Upper lobe of left lung (tissue), 6 donors: ENCODE measurements at regions not wholly inside any gene's neighbourhood (a gene's known extent, or its start where the extent isn't known, plus 50 kb on each side); places are given as distances from the start of the nearest gene placed in this dataset.

Source experiments
- ATAC-seq, 2 donors: fragments of 200-7000 bp; cut with Tn5 transposase; one replicate each; pipeline ENCODE4 v1.9.1; 2022; ENCODE audit warnings: mild to moderate bottlenecking in 2 of 2, moderate library complexity in 2 of 2; ENCODE audit not compliant: low FRiP score in 2 of 2
- DNase-seq, 2 donors: peaks; one replicate each; pipeline ENCODE4 v3.0.0-alpha.2; 2019 to 2020
- H3K27ac ChIP-seq, 4 donors: fragments of 200-600 bp; sonication (generic); one replicate each; pipeline ENCODE4 v1.5.1; 2016 to 2019
- H3K27me3 ChIP-seq, 4 donors: fragments of 200-600 bp; sonication (generic); one replicate each; pipeline ENCODE4 v1.5.1; 2017 to 2019
- H3K36me3 ChIP-seq, 4 donors: fragments of 200-600 bp; sonication (generic); one replicate each; pipeline ENCODE4 v1.5.1; 2016 to 2019
- H3K4me1 ChIP-seq, 4 donors: fragments of 200-600 bp; sonication (generic); one replicate each; pipeline ENCODE4 v1.5.1; 2018 to 2019
- H3K4me3 ChIP-seq, 4 donors: fragments of 200-600 bp; sonication (generic); one replicate each; pipeline ENCODE4 v1.5.1; 2017 to 2019; ENCODE audit warnings: mild to moderate bottlenecking in 2 of 4, moderate library complexity in 1 of 4
- H3K9me3 ChIP-seq, 4 donors: fragments of 200-600 bp; sonication (generic); one replicate each; pipeline ENCODE4 v1.5.1; 2018 to 2019
- CTCF ChIP-seq, 6 experiments: fragments of 450-650 bp in 4 of 6; fragments of 200-600 bp in 2 of 6; sonication (generic) in 2 of 6; IDR thresholded peaks; one replicate each; pipeline ENCODE4 v1.5.1; 2016 to 2019; ENCODE audit warnings: antibody characterized with exemption in 6 of 6
- EP300 ChIP-seq, 4 donors: sonication (generic); formaldehyde crosslinking; IDR thresholded peaks; one replicate each; pipeline ENCODE4 v1.5.1; 2017; ENCODE audit warnings: antibody characterized with exemption in 4 of 4, control low read depth in 2 of 4
- POLR2A ChIP-seq, 4 donors: fragments of 450-650 bp; IDR thresholded peaks; one replicate each; pipeline ENCODE4 v1.5.1; 2016 to 2017; ENCODE audit warnings: antibody characterized with exemption in 4 of 4, mild to moderate bottlenecking in 2 of 4
- POLR2AphosphoS5 ChIP-seq, 2 donors: sonication (generic); formaldehyde crosslinking; IDR thresholded peaks; one replicate each; pipeline ENCODE4 v1.5.1; 2017; ENCODE audit warnings: antibody characterized with exemption in 2 of 2
- WGBS, 2 donors: methylation state at CpG; one replicate each; pipeline ENCODE4 v1.1.5; 2017 to 2018; 5-methylcytosine and 5-hydroxymethylcytosine counted together
- donor health status: DM: no; HTN: no; CAD: no; lungs with moderate emphysema.
- donor health status: DM: no; HTN: yes; CAD: no; lungs with severe emphysema.

GRCh38 chr13:72218966-72219365, 352.0 kb upstream of the DACH1 start:
- TF ChIP-seq POLR2AphosphoS5 (IDR thresholded peaks at IDR 0.05) (no peak), EP300 (IDR thresholded peaks at IDR 0.05) (no peak), POLR2A (IDR thresholded peaks at IDR 0.05) (no peak), CTCF (IDR thresholded peaks at IDR 0.05) (no peak)
- Histone ChIP-seq H3K36me3 (no peaks in the 10 kb centered on the region), H3K9me3 (no peaks in the 10 kb centered on the region), H3K27me3 (no peaks in the 10 kb centered on the region), H3K4me1 (no peaks in the 10 kb centered on the region), H3K4me3 (no peak overlapping the region), H3K27ac (no peak overlapping the region)
- 58 to 60% methylated on average over 2 of the region's 2 CpGs for WGBS, 2 donors
- DNase-seq: no peak
- no peak for ATAC-seq

DNA sequence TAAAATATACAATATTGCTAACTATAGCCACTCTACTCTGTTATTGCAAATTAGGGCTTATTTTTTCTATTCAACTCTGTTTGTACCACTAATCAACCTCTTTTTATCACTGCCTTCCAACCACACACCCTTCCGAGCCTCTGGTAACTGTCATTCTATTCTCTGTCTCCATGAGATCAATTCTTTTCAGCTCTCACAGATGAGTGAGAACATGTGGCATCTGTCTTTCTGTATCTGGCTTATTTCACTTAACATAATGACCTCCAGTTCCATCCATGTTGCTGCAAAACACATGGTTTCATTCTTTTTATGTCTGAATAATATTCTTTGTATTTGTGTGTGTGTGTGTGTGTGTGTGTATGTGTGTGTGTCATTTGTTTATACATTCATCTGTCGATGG, 350.1 kb upstream of the DACH1 start:
- no peaks in the 10 kb centered on the region for H3K27me3 ChIP-seq
- ATAC-seq (no peak), DNase-seq (no peak)
- WGBS, 2 donors: 80% methylated on average over 2 of the region's 2 CpGs
- no peaks in the 10 kb centered on the region for H3K36me3 ChIP-seq
- no peaks in the 10 kb centered on the region for H3K9me3 ChIP-seq
- no peak overlapping the region for H3K27ac ChIP-seq
- H3K4me3 ChIP-seq: no peak overlapping the region
- no peaks in the 10 kb centered on the region for H3K4me1 ChIP-seq
- TF ChIP-seq POLR2A (IDR thresholded peaks at IDR 0.05): no peak
- no peak for TF ChIP-seq EP300 (IDR thresholded peaks at IDR 0.05)
- TF ChIP-seq CTCF (IDR thresholded peaks at IDR 0.05): no peak
- no peak for TF ChIP-seq POLR2AphosphoS5 (IDR thresholded peaks at IDR 0.05)

DNA sequence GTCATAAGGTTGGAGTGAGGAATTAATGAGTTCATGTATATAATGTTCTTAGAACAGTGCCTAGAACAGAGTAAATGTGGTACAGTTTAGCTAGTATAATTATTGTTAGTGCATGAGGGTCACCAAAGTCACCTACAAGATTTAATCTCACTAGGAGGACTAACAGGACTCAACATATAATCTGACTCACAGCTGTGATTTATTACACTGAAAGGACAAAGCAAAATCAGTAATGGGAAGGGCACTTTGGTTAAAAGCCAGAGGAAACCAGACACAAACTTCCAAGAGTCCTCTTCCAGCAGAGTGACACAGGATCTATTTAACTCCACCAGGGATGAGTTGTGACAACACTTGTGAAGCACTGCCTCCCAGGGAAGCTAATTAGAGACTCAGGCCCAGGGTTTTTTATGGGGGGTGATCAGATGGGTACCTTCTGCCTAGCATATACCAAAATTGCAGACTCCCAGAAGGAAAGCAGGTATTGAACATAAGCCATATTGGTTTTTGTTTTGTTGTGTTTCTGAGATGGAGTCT, 341.2 kb upstream of the DACH1 start:
- DNase-seq: no peak
- H3K27ac ChIP-seq: no peak overlapping the region
- TF ChIP-seq EP300 (IDR thresholded peaks at IDR 0.05): no peak
- no peak for TF ChIP-seq POLR2AphosphoS5 (IDR thresholded peaks at IDR 0.05)
- no peak for TF ChIP-seq POLR2A (IDR thresholded peaks at IDR 0.05)
- no peak for TF ChIP-seq CTCF (IDR thresholded peaks at IDR 0.05)

GRCh38 chr13:72205773-72206172, 338.8 kb upstream of the DACH1 start:
- WGBS, 2 donors: 87 to 95% methylated on average over 1 of the region's 1 CpG
- H3K27ac ChIP-seq: no peak overlapping the region
- no peaks in the 10 kb centered on the region for H3K9me3 ChIP-seq
- DNase-seq (no peak), ATAC-seq (no peak)
- no peaks in the 10 kb centered on the region for H3K27me3 ChIP-seq
- H3K4me1 ChIP-seq: no peaks in the 10 kb centered on the region
- no peaks in the 10 kb centered on the region for H3K36me3 ChIP-seq
- no peak overlapping the region for H3K4me3 ChIP-seq
- no peak for TF ChIP-seq POLR2AphosphoS5 (IDR thresholded peaks at IDR 0.05)
- no peak for TF ChIP-seq EP300 (IDR thresholded peaks at IDR 0.05)
- TF ChIP-seq CTCF (IDR thresholded peaks at IDR 0.05): no peak
- no peak for TF ChIP-seq POLR2A (IDR thresholded peaks at IDR 0.05)

More for the DNA sequence above, 341.2 kb upstream of the DACH1 start:
- H3K4me1 ChIP-seq: no peaks in the 10 kb centered on the region
- ATAC-seq: no peak
- no peaks in the 10 kb centered on the region for H3K36me3 ChIP-seq
- H3K4me3 ChIP-seq: no peak overlapping the region
- H3K9me3 ChIP-seq: no peaks in the 10 kb centered on the region
- H3K27me3 ChIP-seq: no peaks in the 10 kb centered on the region

DNA sequence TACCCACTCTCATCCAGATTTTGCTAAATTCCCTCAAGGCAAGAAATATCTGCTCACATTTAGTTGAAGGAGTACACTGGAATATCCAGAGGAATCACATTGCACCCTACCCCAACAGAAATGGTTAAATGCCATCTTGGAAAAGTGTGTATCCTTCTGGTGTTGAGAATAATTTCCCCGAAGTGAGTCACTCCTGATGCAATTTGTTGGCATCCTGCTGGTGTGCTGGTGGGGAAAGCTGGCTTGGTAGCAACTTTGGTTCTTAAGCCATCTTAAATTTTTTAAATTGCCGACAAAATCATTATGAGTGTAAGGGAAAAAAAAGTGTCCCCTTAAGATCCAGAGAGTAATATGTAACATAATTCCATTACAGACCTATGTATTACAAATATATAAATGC, 337.3 kb upstream of the DACH1 start:
- Histone ChIP-seq H3K36me3 (no peaks in the 10 kb centered on the region), H3K4me3 (no peak overlapping the region), H3K27ac (no peak overlapping the region), H3K4me1 (no peaks in the 10 kb centered on the region), H3K27me3 (no peaks in the 10 kb centered on the region), H3K9me3 (no peaks in the 10 kb centered on the region)
- ATAC-seq (no peak), DNase-seq (no peak)
- 75 to 80% methylated on average over 2 of the region's 2 CpGs for WGBS, 2 donors
- TF ChIP-seq POLR2A (IDR thresholded peaks at IDR 0.05): no peak
- TF ChIP-seq EP300 (IDR thresholded peaks at IDR 0.05): no peak
- no peak for TF ChIP-seq POLR2AphosphoS5 (IDR thresholded peaks at IDR 0.05)
- no peak for TF ChIP-seq CTCF (IDR thresholded peaks at IDR 0.05)
